Stomach (tissue), 8 donors: ENCODE measurements at regions not wholly inside any gene's neighbourhood (a gene's known extent, or its start where the extent isn't known, plus 50 kb on each side); places are given as distances from the start of the nearest gene placed in this dataset.

Source experiments
- DNase-seq, 2 donors: peaks; one replicate each; pipeline versions ENCODE4 v3.0.0 to v3.0.0-alpha.2; 2013 to 2019
- H3K27ac ChIP-seq, 5 donors: fragments of 200-600 bp in 4 of 5; sonication (generic) in 4 of 5; one replicate each; pipeline ENCODE4 v1.5.1; 2013 to 2019; ENCODE audit warnings: mild to moderate bottlenecking in 1 of 5, moderate library complexity in 1 of 5
- H3K27me3 ChIP-seq, 3 donors: fragments of 200-600 bp; sonication (generic); one replicate each; pipeline ENCODE4 v1.5.1; 2017 to 2019; ENCODE audit warnings: mixed run types in 1 of 3
- H3K36me3 ChIP-seq, 4 donors: fragments of 200-600 bp; sonication (generic); 1 replicate in 3 of 4; 2 replicates in 1 of 4; pipeline ENCODE4 v1.5.1; 2016 to 2019
- H3K4me1 ChIP-seq, 4 donors: fragments of 200-600 bp; sonication (generic); one replicate each; pipeline ENCODE4 v1.5.1; 2016 to 2019
- H3K4me3 ChIP-seq, 4 donors: fragments of 200-600 bp; sonication (generic) in 3 of 4; one replicate each; pipeline ENCODE4 v1.5.1; 2016 to 2019; ENCODE audit warnings: mild to moderate bottlenecking in 1 of 4
- H3K9me3 ChIP-seq, 4 donors: fragments of 200-600 bp; sonication (generic); one replicate each; pipeline ENCODE4 v1.5.1; 2016 to 2019
- EP300 ChIP-seq: sonication (generic); formaldehyde crosslinking; IDR thresholded peaks from one replicate; pipeline ENCODE4 v1.6.1; 2017; ENCODE audit warnings: antibody characterized with exemption
- POLR2A ChIP-seq, 4 donors: fragments of 450-650 bp; IDR thresholded peaks; one replicate each; pipeline ENCODE4 v1.6.1; 2016; ENCODE audit warnings: antibody characterized with exemption in 4 of 4, control low read depth in 2 of 4, mild to moderate bottlenecking in 1 of 4, moderate library complexity in 1 of 4
- POLR2AphosphoS5 ChIP-seq, 3 donors: sonication (generic); formaldehyde crosslinking; IDR thresholded peaks; one replicate each; pipeline ENCODE4 v1.6.1; 2016; ENCODE audit warnings: antibody characterized with exemption in 3 of 3
- WGBS, 5 donors: extraction: QIAGEN DNeasy Blood & Tissue Kit in 3 of 5; methylation state at CpG; one replicate each; pipeline versions ENCODE4 v1.1.5 to v1.1.7; 2013 to 2018; 5-methylcytosine and 5-hydroxymethylcytosine counted together
- intact Hi-C: fragments of 100-400 bp; cut with DNase I; formaldehyde crosslinking; loops from one replicate; pipeline ENCODE4 v1.15.1; 2023; ENCODE audit warnings: low total_unique reads
- TF ChIP-seq, protein P1 (sequence below), 7 experiments: fragments of 450-650 bp in 4 of 7; fragments of 200-600 bp in 3 of 7; sonication (generic) in 3 of 7; IDR thresholded peaks; one replicate each; pipeline ENCODE4 v1.5.1; 2016 to 2019; ENCODE audit warnings: antibody characterized with exemption in 7 of 7, control low read depth in 2 of 7, mild to moderate bottlenecking in 1 of 7
- donor health status: healthy with polysubstance abuse.
- donor health status: Bipolar disorder and iron deficiency.
- donor health status: healthy.

DNA sequence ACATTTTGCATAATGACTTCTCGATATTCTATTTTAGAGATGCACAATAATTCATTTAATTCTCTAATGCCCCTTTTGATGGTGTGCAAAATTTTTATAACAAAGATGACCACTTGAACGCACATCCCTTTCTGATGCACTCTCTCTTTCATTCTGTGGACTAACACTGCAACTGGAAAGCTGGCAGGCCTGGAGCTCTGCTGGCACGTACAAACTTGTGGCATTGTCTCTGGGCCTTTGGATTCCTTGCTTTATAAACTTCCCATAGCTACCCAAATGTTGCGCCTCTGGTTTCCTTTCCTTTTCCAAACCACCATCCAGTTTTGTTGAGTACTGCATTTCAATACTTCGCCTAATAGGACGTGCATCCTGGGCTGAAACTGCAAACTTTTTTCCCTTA is 194.5 kb upstream of the CFAP20DC start:
- 89 to 95% (median 90%) methylated on average over 6 of the region's 6 CpGs for WGBS, 5 donors
- Histone ChIP-seq H3K4me3 (no peak overlapping the region), H3K27me3 (no peaks in the 10 kb centered on the region), H3K36me3 (no peaks in the 10 kb centered on the region), H3K9me3 (no peaks in the 10 kb centered on the region), H3K27ac (no peak overlapping the region), H3K4me1 (peaks cover 0 to 8% (median 2%) of the 10 kb centered on the region in 4 donors)
- DNase-seq: no peak
- intact Hi-C loops: no loop called here
- TF ChIP-seq EP300 (no peak), POLR2A (IDR thresholded peaks at IDR 0.05) (no peak), POLR2AphosphoS5 (IDR thresholded peaks at IDR 0.05) (no peak)
- TF ChIP-seq, protein P1, sequence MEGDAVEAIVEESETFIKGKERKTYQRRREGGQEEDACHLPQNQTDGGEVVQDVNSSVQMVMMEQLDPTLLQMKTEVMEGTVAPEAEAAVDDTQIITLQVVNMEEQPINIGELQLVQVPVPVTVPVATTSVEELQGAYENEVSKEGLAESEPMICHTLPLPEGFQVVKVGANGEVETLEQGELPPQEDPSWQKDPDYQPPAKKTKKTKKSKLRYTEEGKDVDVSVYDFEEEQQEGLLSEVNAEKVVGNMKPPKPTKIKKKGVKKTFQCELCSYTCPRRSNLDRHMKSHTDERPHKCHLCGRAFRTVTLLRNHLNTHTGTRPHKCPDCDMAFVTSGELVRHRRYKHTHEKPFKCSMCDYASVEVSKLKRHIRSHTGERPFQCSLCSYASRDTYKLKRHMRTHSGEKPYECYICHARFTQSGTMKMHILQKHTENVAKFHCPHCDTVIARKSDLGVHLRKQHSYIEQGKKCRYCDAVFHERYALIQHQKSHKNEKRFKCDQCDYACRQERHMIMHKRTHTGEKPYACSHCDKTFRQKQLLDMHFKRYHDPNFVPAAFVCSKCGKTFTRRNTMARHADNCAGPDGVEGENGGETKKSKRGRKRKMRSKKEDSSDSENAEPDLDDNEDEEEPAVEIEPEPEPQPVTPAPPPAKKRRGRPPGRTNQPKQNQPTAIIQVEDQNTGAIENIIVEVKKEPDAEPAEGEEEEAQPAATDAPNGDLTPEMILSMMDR (IDR thresholded peaks at IDR 0.05): no peak

DNA sequence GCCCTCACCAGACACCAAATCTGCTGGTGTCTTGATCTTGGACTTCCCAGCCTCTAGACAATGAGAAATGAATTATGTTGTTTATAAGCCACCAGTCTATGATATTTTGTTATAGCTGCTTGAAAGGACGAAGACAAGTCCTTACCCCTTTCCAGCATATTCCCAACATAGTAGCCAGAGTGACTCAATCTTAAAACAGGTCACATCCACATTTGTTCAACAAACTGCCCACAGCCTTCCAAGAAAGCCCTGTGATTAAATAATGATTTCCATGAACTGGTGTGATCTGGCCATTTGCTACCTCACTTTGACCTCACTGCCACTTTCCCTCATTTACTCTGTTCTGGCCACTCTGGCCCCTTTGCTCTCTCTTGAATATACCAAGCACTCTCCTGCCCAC is 193.7 kb upstream of the CFAP20DC start:
- no peaks in the 10 kb centered on the region for H3K9me3 ChIP-seq

DNA sequence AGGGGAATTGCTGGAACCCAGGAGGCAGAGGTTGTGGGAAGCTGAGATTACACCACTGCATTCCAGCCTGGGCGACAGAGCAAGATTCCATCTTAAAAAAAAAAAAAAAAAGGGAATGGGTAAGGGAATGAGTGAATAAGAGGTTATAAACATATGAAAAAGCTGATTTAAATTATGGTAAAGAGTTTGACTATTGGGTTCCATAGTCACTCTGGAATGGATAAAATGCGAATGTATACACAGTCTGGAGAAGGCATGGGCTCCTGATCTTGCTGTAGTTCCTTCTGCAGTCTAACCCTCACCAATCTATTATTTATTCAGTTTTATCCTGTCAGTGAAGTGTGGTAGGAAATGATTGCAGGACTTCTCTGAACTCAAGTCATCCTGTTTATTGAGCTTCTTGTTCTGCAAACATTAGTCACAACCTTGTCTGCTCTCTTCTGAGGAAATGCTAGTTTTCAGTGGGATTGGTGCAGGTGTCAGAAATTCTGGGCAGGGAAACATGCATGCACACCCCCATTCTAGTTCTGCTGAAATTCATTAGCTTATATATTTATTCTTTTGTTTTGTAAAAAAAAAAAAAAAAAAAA is 190.9 kb upstream of the CFAP20DC start:
- H3K27me3 ChIP-seq: no peaks in the 10 kb centered on the region
- WGBS, 5 donors: 75 to 91% (median 82%) methylated on average over 2 of the region's 2 CpGs
- no peak for DNase-seq
- H3K36me3 ChIP-seq: no peaks in the 10 kb centered on the region
- H3K9me3 ChIP-seq: no peaks in the 10 kb centered on the region
- intact Hi-C loops: no loop called here
- peaks cover 0 to 8% (median under 1%) of the 10 kb centered on the region in 4 donors for H3K4me1 ChIP-seq
- H3K27ac ChIP-seq: no peak overlapping the region
- TF ChIP-seq EP300 (no peak), POLR2A (IDR thresholded peaks at IDR 0.05) (no peak)
- H3K4me3 ChIP-seq: no peak overlapping the region

More for the DNA sequence above, 193.7 kb upstream of the CFAP20DC start:
- peaks cover 0 to 8% (median 2%) of the 10 kb centered on the region in 4 donors for H3K4me1 ChIP-seq
- H3K27me3 ChIP-seq: no peaks in the 10 kb centered on the region
- DNase-seq: no peak
- TF ChIP-seq, protein P1 (IDR thresholded peaks at IDR 0.05): no peak
- TF ChIP-seq POLR2AphosphoS5 (IDR thresholded peaks at IDR 0.05): no peak
- no peak for TF ChIP-seq EP300
- TF ChIP-seq POLR2A (IDR thresholded peaks at IDR 0.05): no peak
- WGBS, 5 donors: 81 to 97% (median 91%) methylated on average over 1 of the region's 1 CpG
- H3K36me3 ChIP-seq: no peaks in the 10 kb centered on the region
- intact Hi-C loops: no loop called here
- H3K27ac ChIP-seq: no peak overlapping the region
- no peak overlapping the region for H3K4me3 ChIP-seq

DNA sequence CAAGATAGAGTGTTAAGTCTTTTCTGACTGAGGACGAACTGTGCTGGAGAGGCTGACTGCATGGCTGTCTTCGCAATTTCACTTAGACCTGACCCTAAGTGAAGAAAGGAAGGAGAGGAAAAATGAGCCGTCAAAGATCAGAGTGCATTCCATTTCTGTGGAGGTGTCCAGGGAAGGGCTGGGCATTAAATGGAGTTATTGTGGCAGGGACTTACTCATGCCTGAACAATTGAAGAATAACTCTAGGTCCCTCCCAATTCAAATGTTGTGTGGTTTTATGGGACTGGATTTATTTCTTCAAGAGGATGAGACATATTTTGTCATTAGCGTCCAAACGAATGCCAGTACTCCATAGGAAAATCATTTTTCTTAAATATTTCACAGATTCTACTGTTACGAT is 187.3 kb upstream of the CFAP20DC start:
- 88 to 95% (median 89%) methylated on average over 6 of the region's 6 CpGs for WGBS, 5 donors
- no peak for DNase-seq
- Histone ChIP-seq H3K9me3 (no peaks in the 10 kb centered on the region), H3K36me3 (no peaks in the 10 kb centered on the region), H3K27me3 (no peaks in the 10 kb centered on the region), H3K27ac (no peak overlapping the region), H3K4me3 (no peak overlapping the region), H3K4me1 (no peaks in the 10 kb centered on the region)
- TF ChIP-seq, protein P1 (IDR thresholded peaks at IDR 0.05): no peak
- TF ChIP-seq EP300 (no peak), POLR2A (IDR thresholded peaks at IDR 0.05) (no peak), POLR2AphosphoS5 (IDR thresholded peaks at IDR 0.05) (no peak)
- intact Hi-C loops: no loop called here

DNA sequence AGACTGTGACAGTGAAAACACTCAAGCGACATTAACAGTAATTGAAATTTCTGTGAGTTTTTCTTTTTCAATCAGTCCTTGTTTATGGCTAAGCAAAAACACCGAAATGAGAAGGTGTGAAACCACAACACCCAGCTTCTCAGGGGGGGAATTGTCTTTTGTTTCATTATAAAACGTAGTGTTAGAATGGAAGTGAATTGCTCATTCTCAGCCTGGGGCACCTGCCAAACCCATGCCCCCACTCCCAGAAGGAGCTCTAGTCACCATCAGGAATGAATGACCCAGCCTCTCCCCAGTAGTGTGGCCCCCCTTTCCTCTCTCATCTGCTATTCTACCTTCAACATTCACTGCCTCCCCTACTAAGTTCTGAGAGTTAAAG is 185.8 kb upstream of the CFAP20DC start:
- Histone ChIP-seq H3K36me3 (no peaks in the 10 kb centered on the region), H3K27me3 (no peaks in the 10 kb centered on the region), H3K9me3 (peaks cover 2 to 8% (median 8%) of the 10 kb centered on the region in 4 donors), H3K27ac (no peak overlapping the region), H3K4me3 (no peak overlapping the region), H3K4me1 (no peaks in the 10 kb centered on the region)
- DNase-seq: no peak
- WGBS, 5 donors: 42 to 68% (median 56%) methylated on average over 3 of the region's 3 CpGs
- intact Hi-C loops: no loop called here
- TF ChIP-seq EP300 (no peak), POLR2AphosphoS5 (IDR thresholded peaks at IDR 0.05) (no peak), POLR2A (IDR thresholded peaks at IDR 0.05) (no peak)
- TF ChIP-seq, protein P1 (IDR thresholded peaks at IDR 0.05): no peak
